C4-2B (cell line): ENCODE measurements at regions not wholly inside any gene's neighbourhood (a gene's known extent, or its start where the extent isn't known, plus 50 kb on each side); places are given as distances from the start of the nearest gene placed in this dataset.

Experiments
- ZFX ChIP-seq: fragments of 450-650 bp; IDR thresholded peaks from 2 replicates; pipeline ENCODE4 v1.6.1; 2017
- TF ChIP-seq, protein P1 (sequence below): fragments of 450-650 bp; conservative IDR thresholded peaks from 2 replicates; pipeline ENCODE4 v1.5.1; 2017; ENCODE audit warnings: mild to moderate bottlenecking

DNA sequence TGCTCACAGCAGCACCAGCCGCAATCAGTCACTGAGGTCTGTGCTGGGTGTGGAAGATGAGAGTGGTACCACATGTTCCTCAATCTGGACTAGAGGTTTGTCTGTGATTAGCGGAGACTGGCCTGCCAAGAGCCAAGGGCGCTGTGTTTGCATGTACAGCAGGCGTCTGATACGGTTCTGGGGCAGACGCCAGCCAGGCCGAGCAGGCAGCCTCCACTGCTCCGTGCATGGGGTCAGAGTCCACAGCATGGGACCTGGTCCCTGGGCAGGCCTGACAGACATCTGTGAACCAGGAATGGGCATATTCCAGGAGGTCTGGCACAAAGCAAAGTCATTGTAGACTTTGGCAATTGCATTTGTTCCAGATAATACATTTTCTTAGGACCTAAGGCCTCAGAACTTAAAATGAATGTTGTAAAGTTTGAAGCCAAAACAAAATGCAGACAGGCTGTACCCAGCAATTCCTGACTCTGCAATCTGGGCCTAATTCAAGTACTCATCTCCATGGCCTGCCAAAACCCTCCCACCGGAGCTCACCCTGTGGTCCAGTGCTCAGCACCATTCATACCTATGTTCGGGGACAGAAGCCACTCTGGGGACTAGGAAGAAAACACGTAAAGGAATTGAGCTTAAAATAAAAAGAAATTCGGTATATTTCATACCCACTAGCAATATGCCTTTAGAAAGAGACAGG, 50.0 kb upstream of the FAM20C start:
- TF ChIP-seq, protein P1, sequence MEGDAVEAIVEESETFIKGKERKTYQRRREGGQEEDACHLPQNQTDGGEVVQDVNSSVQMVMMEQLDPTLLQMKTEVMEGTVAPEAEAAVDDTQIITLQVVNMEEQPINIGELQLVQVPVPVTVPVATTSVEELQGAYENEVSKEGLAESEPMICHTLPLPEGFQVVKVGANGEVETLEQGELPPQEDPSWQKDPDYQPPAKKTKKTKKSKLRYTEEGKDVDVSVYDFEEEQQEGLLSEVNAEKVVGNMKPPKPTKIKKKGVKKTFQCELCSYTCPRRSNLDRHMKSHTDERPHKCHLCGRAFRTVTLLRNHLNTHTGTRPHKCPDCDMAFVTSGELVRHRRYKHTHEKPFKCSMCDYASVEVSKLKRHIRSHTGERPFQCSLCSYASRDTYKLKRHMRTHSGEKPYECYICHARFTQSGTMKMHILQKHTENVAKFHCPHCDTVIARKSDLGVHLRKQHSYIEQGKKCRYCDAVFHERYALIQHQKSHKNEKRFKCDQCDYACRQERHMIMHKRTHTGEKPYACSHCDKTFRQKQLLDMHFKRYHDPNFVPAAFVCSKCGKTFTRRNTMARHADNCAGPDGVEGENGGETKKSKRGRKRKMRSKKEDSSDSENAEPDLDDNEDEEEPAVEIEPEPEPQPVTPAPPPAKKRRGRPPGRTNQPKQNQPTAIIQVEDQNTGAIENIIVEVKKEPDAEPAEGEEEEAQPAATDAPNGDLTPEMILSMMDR, result no peak
- TF ChIP-seq ZFX, result peak; percentile 32; the same call in 1 of the 2 replicates
